Loucy (cell line): ENCODE measurements at regions not wholly inside any gene's neighbourhood (a gene's known extent, or its start where the extent isn't known, plus 50 kb on each side); places are given as distances from the start of the nearest gene placed in this dataset.
"Not testable (repeated sequence)": the region's sequence is repeated elsewhere in the genome, so short reads cannot be mapped to it uniquely, and the experiment has no call there.

Source experiments
- H2AFZ ChIP-seq: fragments of 200-600 bp; sonication (generic); 2 replicates; pipeline ENCODE4 v1.6.0; 2016; ENCODE audit warnings: antibody characterized with exemption, mild to moderate bottlenecking, low read length, moderate library complexity
- H3F3A ChIP-seq: fragments of 200-600 bp; 2 replicates; pipeline ENCODE4 v1.6.0; 2016; ENCODE audit warnings: antibody characterized with exemption, low read depth, mild to moderate bottlenecking
- H3K27me3 ChIP-seq: fragments of 200-600 bp; sonication (generic); 2 replicates; pipeline ENCODE4 v1.6.1; 2014; ENCODE audit warnings: low read length, mild to moderate bottlenecking; ENCODE audit not compliant: insufficient read depth, poor library complexity, severe bottlenecking
- H3K36me3 ChIP-seq: fragments of 200-600 bp; sonication (generic); 2 replicates; pipeline ENCODE4 v1.6.1; 2016; ENCODE audit warnings: low read length; ENCODE audit not compliant: insufficient read depth
- H3K4me1 ChIP-seq: fragments of 200-600 bp; sonication (generic); 2 replicates; pipeline ENCODE4 v1.5.1; 2014; ENCODE audit warnings: low read length, mild to moderate bottlenecking; ENCODE audit not compliant: insufficient read depth, poor library complexity, severe bottlenecking
- H3K4me2 ChIP-seq: fragments of 200-600 bp; sonication (generic); 2 replicates; pipeline ENCODE4 v1.6.0; 2014; ENCODE audit warnings: antibody characterized with exemption, low read length, low read depth, mild to moderate bottlenecking; ENCODE audit not compliant: poor library complexity, severe bottlenecking
- H3K4me3 ChIP-seq: fragments of 200-600 bp; sonication (generic); 2 replicates; pipeline ENCODE4 v1.5.1; 2014; ENCODE audit warnings: low read length, mild to moderate bottlenecking, mixed read lengths; ENCODE audit not compliant: poor library complexity, severe bottlenecking
- H3K79me2 ChIP-seq: fragments of 200-600 bp; sonication (generic); 2 replicates; pipeline ENCODE4 v1.6.1; 2014; ENCODE audit warnings: low read length; ENCODE audit not compliant: insufficient read depth
- H3K9ac ChIP-seq: fragments of 200-600 bp; sonication (generic); 2 replicates; pipeline ENCODE4 v1.6.0; 2014; ENCODE audit warnings: mild to moderate bottlenecking, low read depth, low read length, moderate library complexity; ENCODE audit not compliant: poor library complexity, severe bottlenecking
- H3K9me2 ChIP-seq: fragments of 200-600 bp; sonication (generic); replicated peaks from 2 replicates; pipeline ENCODE4 v1.6.1; 2016; ENCODE audit warnings: low read depth, low read length, mixed read lengths
- H3K9me3 ChIP-seq: fragments of 200-600 bp; sonication (generic); 2 replicates; pipeline ENCODE4 v1.6.1; 2014; ENCODE audit warnings: mild to moderate bottlenecking, antibody characterized with exemption, low read length, low read depth; ENCODE audit not compliant: insufficient read depth
- H4K20me1 ChIP-seq: fragments of 200-600 bp; sonication (generic); 2 replicates; pipeline ENCODE4 v1.6.0; 2014; ENCODE audit warnings: antibody characterized with exemption, low read length, mild to moderate bottlenecking; ENCODE audit not compliant: insufficient read depth, poor library complexity, severe bottlenecking
- CTCF ChIP-seq: fragments of 200-600 bp; sonication (generic); conservative IDR thresholded peaks from 2 replicates; pipeline ENCODE4 v1.5.1; 2014; ENCODE audit warnings: mild to moderate bottlenecking, antibody characterized with exemption, low read length
- EZH2phosphoT487 ChIP-seq: fragments of 200-600 bp; IDR thresholded peaks from 2 replicates; pipeline ENCODE4 v1.6.1; 2018; ENCODE audit warnings: antibody characterized with exemption, mild to moderate bottlenecking, moderate library complexity, borderline replicate concordance

DNA sequence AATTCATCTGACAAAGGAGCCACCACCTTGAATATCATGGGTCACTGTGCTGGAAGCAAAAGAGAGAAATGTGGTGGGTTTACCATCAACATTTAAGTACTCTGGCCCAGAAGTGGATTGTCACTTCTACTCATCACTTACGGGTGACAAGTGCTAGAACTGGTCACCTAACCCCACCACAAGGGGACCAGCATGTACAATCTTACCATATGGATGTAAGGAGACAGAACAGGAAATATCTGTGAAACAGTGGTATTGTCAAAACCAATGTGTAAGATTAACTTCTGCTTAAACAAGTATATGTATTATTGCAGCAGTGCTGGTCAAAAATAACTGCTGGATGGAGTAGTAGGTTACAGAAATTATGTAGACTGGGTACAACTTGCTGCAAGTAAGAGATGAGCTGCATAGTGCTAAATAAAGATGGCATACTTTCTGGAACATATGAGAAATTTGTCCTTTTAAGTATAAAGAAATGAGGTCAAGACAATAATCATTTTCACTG lies 171.8 kb downstream of the POTEB3 start:
- Histone ChIP-seq H3K79me2 (no peaks in the 10 kb centered on the region), H3K4me1 (peaks cover 56% of the 10 kb centered on the region), H3K9me3 (no peaks in the 10 kb centered on the region), H3K36me3 (no peaks in the 10 kb centered on the region), H3K4me3 (no peak overlapping the region), H2AFZ (no peak overlapping the region), H4K20me1 (no peaks in the 10 kb centered on the region), H3K27me3 (no peaks in the 10 kb centered on the region), H3K4me2 (no peak overlapping the region), H3K9me2 (no peaks in the 10 kb centered on the region), H3F3A (peaks cover 6% of the 10 kb centered on the region; the same call in 1 of the 2 replicates), H3K9ac (no peak overlapping the region)
- TF ChIP-seq CTCF (0 out of 2 replicates have a peak, but pooled peaks have one; percentile 20), EZH2phosphoT487 (no peak)

GRCh38 chr15:21267671-21268395 lies 172.5 kb downstream of the POTEB3 start:
- H3K9me2 ChIP-seq = no peaks in the 10 kb centered on the region
- no peak overlapping the region for H3K9ac ChIP-seq
- H3K27me3 ChIP-seq = no peaks in the 10 kb centered on the region
- H4K20me1 ChIP-seq = no peaks in the 10 kb centered on the region
- H3K9me3 ChIP-seq = no peaks in the 10 kb centered on the region
- no peaks in the 10 kb centered on the region for H3K79me2 ChIP-seq
- no peak overlapping the region for H2AFZ ChIP-seq
- no peak for TF ChIP-seq EZH2phosphoT487
- no peak for TF ChIP-seq CTCF
- peaks cover 6% of the 10 kb centered on the region; the same call in 1 of the 2 replicates for H3F3A ChIP-seq
- H3K36me3 ChIP-seq = no peaks in the 10 kb centered on the region
- no peak overlapping the region for H3K4me2 ChIP-seq
- H3K4me3 ChIP-seq = no peak overlapping the region
- H3K4me1 ChIP-seq = peaks cover 56% of the 10 kb centered on the region

GRCh38 chr15:21267226-21267625 lies 173.1 kb downstream of the POTEB3 start:
- no peak overlapping the region for H3K4me3 ChIP-seq
- TF ChIP-seq EZH2phosphoT487 (no peak), CTCF (no peak)
- H3K79me2 ChIP-seq = no peaks in the 10 kb centered on the region
- H3K9ac ChIP-seq = no peak overlapping the region
- no peaks in the 10 kb centered on the region for H4K20me1 ChIP-seq
- H3K27me3 ChIP-seq = no peaks in the 10 kb centered on the region
- no peaks in the 10 kb centered on the region for H3K36me3 ChIP-seq
- peaks cover 6% of the 10 kb centered on the region; the same call in 1 of the 2 replicates for H3F3A ChIP-seq
- no peak overlapping the region for H2AFZ ChIP-seq
- H3K9me2 ChIP-seq = no peaks in the 10 kb centered on the region
- peaks cover 50% of the 10 kb centered on the region for H3K4me1 ChIP-seq
- no peaks in the 10 kb centered on the region for H3K9me3 ChIP-seq
- H3K4me2 ChIP-seq = no peak overlapping the region

DNA sequence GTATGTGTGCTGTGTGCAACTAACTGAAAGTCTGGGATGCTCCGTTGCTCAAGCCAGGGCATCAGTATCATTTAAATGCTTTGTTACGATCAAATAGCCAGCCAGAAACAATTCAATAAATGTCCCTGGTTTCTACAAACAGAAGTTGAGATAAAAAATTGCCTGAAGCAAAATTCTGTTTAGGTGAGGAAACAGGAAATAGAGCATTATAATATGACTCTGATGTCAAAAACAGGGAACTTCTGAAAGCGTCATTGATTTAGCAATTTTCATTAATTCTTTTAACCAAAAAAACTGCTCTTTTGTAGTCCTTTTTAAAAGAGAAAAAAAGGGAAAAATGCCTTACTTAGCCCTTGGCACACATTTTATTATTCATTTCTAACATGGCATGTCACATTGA lies 174.7 kb downstream of the POTEB3 start:
- peaks cover 35% of the 10 kb centered on the region for H3K4me1 ChIP-seq
- not testable (repeated sequence) for H3K9ac ChIP-seq, H3K4me3 ChIP-seq, H3K9me2 ChIP-seq, H2AFZ ChIP-seq, H3K79me2 ChIP-seq, H3K9me3 ChIP-seq, H3K27me3 ChIP-seq, H3F3A ChIP-seq, H4K20me1 ChIP-seq, H3K4me2 ChIP-seq, H3K36me3 ChIP-seq
